Astrocyte (in vitro differentiated cells and primary cell): ENCODE measurements at regions not wholly inside any gene's neighbourhood (a gene's known extent, or its start where the extent isn't known, plus 50 kb on each side); places are given as distances from the start of the nearest gene placed in this dataset.

Source experiments
- EZH2 ChIP-seq: IDR thresholded peaks from 2 replicates; pipeline ENCODE4 v1.6.1; 2012; ENCODE audit warnings: mild to moderate bottlenecking, low read length, inconsistent platforms; ENCODE audit not compliant: insufficient read depth
- TF ChIP-seq, protein P1 (sequence below): IDR thresholded peaks from 2 replicates; pipeline ENCODE4 v1.5.1; 2011; ENCODE audit warnings: low read depth, mild to moderate bottlenecking, inconsistent platforms, low read length, moderate library complexity; ENCODE audit not compliant: insufficient read depth

DNA sequence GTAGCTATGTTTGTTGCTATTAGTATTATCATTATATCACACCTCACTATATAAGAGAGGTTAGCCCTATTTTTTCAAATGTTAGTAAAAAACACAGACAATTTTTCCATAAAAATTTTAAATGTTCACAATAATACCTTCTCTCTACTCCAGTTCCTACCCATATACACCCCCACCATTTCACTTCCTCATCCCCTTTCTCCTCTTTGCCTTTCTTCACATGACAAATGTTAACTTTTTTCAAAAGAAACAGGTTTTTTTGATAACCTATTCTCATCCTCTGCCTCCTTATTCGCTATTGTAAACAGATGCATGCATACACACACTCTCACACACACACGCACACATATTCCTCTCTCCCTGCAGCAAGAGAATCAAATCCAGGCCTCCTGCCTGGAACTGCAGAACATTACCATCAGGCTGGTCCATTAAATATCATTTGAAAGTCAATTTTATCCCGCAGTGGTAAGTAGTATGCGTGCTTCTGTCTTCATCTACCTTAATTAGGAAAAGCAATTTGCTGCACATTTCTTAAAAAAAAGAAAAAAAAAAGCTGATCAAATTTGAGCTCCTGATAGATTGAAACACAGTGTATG, 55.5 kb downstream of the MID1IP1 start:
- TF ChIP-seq, protein P1, sequence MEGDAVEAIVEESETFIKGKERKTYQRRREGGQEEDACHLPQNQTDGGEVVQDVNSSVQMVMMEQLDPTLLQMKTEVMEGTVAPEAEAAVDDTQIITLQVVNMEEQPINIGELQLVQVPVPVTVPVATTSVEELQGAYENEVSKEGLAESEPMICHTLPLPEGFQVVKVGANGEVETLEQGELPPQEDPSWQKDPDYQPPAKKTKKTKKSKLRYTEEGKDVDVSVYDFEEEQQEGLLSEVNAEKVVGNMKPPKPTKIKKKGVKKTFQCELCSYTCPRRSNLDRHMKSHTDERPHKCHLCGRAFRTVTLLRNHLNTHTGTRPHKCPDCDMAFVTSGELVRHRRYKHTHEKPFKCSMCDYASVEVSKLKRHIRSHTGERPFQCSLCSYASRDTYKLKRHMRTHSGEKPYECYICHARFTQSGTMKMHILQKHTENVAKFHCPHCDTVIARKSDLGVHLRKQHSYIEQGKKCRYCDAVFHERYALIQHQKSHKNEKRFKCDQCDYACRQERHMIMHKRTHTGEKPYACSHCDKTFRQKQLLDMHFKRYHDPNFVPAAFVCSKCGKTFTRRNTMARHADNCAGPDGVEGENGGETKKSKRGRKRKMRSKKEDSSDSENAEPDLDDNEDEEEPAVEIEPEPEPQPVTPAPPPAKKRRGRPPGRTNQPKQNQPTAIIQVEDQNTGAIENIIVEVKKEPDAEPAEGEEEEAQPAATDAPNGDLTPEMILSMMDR = no peak
- TF ChIP-seq EZH2 = no peak
